K562 (cell line): ENCODE measurements at regions not wholly inside any gene's neighbourhood (a gene's known extent, or its start where the extent isn't known, plus 50 kb on each side); places are given as distances from the start of the nearest gene placed in this dataset.

ENCODE experiments used
- CBX5 ChIP-seq: IDR thresholded peaks from 2 replicates; pipeline ENCODE4 v1.6.1; 2014; ENCODE audit warnings: low read depth, borderline replicate concordance
- CTCF ChIP-seq, 3 experiments: IDR thresholded peaks in 2 of 3; conservative IDR thresholded peaks in 1 of 3; 2 replicates each; pipeline ENCODE4 v1.5.1; 2011 to 2012; ENCODE audit warnings: low read length in 3 of 3, mild to moderate bottlenecking in 3 of 3, control low read depth in 2 of 3, improper control_type of control experiment in 1 of 3, inconsistent platforms in 1 of 3, low read depth in 1 of 3, mixed read lengths in 1 of 3, moderate library complexity in 1 of 3; ENCODE audit not compliant: insufficient read depth in 2 of 3
- TRIM24 ChIP-seq, 2 experiments: fragments of 450-650 bp; IDR thresholded peaks; 2 replicates each; pipeline ENCODE4 v1.6.1; 2016
- ZMIZ1 ChIP-seq, 2 experiments: fragments of 150-350 bp in 1 of 2; IDR thresholded peaks; 2 replicates each; pipeline ENCODE4 v1.6.1; 2012 to 2016; ENCODE audit warnings: low read depth in 2 of 2, low read length in 2 of 2, mild to moderate bottlenecking in 1 of 2, moderate library complexity in 1 of 2
- TF ChIP-seq, protein P1 (sequence below), 3 experiments: fragments of 200-800 bp in 1 of 3; fragments of 250-450 bp in 1 of 3; fragments of 450-650 bp in 1 of 3; sonication (Bioruptor Pico) in 1 of 3; sonication (Bioruptor generic) in 1 of 3; formaldehyde crosslinking in 1 of 3; IDR thresholded peaks; 2 replicates each; pipeline versions ENCODE4 v1.6.1 to v1.8.0; 2016 to 2022; ENCODE audit warnings: mild to moderate bottlenecking in 2 of 3, missing genetic modification characterization in 2 of 3, missing compliant biosample characterization in 1 of 3, moderate library complexity in 1 of 3
- TF ChIP-seq, protein P2 (sequence below): sonication (generic); formaldehyde crosslinking; IDR thresholded peaks from 2 replicates; pipeline ENCODE4 v1.8.0; 2023; ENCODE audit warnings: mild to moderate bottlenecking, missing genetic modification reagents

GRCh38 chr1:10953505-10954193 is 58.8 kb upstream of the TARDBP start (continued):
- TF ChIP-seq CBX5 (0 out of 2 replicates have a peak, but pooled peaks have one; percentile 58), TRIM24 (IDR thresholded peaks at IDR 0.05) (no peak), ZMIZ1 (IDR thresholded peaks at IDR 0.05; ENCODE audit: low read depth in 2 of 2, low read length in 2 of 2) (no peak), CTCF (IDR thresholded peaks at IDR 0.05 in 2 of 3, conservative IDR thresholded peaks at IDR 0.05 in 1 of 3; ENCODE audit: insufficient read depth in 2 of 3, low read depth in 1 of 3, low read length in 3 of 3) (no peak)
- TF ChIP-seq, protein P1, sequence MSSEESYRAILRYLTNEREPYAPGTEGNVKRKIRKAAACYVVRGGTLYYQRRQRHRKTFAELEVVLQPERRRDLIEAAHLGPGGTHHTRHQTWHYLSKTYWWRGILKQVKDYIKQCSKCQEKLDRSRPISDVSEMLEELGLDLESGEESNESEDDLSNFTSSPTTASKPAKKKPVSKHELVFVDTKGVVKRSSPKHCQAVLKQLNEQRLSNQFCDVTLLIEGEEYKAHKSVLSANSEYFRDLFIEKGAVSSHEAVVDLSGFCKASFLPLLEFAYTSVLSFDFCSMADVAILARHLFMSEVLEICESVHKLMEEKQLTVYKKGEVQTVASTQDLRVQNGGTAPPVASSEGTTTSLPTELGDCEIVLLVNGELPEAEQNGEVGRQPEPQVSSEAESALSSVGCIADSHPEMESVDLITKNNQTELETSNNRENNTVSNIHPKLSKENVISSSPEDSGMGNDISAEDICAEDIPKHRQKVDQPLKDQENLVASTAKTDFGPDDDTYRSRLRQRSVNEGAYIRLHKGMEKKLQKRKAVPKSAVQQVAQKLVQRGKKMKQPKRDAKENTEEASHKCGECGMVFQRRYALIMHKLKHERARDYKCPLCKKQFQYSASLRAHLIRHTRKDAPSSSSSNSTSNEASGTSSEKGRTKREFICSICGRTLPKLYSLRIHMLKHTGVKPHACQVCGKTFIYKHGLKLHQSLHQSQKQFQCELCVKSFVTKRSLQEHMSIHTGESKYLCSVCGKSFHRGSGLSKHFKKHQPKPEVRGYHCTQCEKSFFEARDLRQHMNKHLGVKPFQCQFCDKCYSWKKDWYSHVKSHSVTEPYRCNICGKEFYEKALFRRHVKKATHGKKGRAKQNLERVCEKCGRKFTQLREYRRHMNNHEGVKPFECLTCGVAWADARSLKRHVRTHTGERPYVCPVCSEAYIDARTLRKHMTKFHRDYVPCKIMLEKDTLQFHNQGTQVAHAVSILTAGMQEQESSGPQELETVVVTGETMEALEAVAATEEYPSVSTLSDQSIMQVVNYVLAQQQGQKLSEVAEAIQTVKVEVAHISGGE (CRISPR knock-in tag; IDR thresholded peaks at IDR 0.05), result no peak
- TF ChIP-seq, protein P2, sequence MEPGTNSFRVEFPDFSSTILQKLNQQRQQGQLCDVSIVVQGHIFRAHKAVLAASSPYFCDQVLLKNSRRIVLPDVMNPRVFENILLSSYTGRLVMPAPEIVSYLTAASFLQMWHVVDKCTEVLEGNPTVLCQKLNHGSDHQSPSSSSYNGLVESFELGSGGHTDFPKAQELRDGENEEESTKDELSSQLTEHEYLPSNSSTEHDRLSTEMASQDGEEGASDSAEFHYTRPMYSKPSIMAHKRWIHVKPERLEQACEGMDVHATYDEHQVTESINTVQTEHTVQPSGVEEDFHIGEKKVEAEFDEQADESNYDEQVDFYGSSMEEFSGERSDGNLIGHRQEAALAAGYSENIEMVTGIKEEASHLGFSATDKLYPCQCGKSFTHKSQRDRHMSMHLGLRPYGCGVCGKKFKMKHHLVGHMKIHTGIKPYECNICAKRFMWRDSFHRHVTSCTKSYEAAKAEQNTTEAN, result no peak
- TF ChIP-seq, all 486 proteins: peak for 4
